ENCODE measurements at regions not wholly inside any gene's neighbourhood (a gene's known extent, or its start where the extent isn't known, plus 50 kb on each side); places are given as distances from the start of the nearest gene placed in this dataset.

GRCh38 chr20:11076434-11077105, 402.8 kb upstream of the JAG1 start:
- no peak for ATAC-seq
- no peak for DNase-seq (ENCODE audit: low spot score)

DNA sequence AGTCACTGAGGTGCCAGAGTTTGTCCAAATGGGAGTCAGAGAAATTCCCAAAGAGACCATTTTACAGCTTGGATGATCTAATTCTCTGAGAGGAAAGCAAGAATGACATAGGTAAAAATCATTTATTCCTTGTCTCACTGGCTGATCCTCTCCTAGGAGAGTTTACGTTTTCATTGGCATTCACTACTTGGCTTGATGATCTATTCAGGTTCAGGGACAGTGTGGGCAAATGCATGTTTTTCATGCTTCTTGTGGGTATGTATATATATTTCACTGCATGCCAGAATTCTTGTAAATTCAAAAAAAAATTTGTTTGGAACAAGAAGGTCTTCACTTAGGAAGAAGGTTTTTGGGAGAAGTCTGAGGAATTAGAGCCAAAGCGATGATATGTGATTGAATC, 403.4 kb upstream of the JAG1 start:
- ATAC-seq (no peak), DNase-seq (ENCODE audit: low spot score) (no peak)

DNA sequence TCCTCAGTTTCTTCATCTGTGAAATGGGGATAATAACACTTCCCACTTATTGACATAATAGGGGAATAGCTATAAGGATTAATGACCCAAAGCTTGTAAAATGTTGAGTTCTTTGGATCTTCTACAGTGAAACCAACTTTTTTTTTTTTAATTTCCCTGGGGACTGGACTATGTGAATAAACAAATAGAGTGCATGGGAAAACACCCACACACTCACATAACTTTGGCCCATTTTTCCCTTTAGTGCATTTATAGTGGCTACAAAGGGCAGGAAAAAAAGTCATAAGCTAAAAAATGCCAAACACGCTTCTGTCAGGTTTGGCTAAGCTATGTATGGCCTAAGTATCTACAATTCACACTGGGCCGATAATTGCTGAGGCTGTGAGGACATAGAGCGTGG, 406.2 kb upstream of the JAG1 start:
- DNase-seq (ENCODE audit: low spot score), result no peak
- ATAC-seq, result no peak

- DNase-seq (ENCODE audit: low spot score) (no peak), ATAC-seq (no peak)
These were observed 407.1 kb upstream of the JAG1 start for GRCh38 chr20:11080781-11081377.

- ATAC-seq (no peak), DNase-seq (ENCODE audit: low spot score) (no peak)
These were observed 410.0 kb upstream of the JAG1 start for GRCh38 chr20:11083841-11084240.

- DNase-seq (ENCODE audit: low spot score), result no peak
- ATAC-seq, result no peak
These were observed 410.7 kb upstream of the JAG1 start for GRCh38 chr20:11084508-11084907.

- ATAC-seq (no peak), DNase-seq (ENCODE audit: low spot score) (no peak)
These were observed 413.2 kb upstream of the JAG1 start for GRCh38 chr20:11086970-11087369.

DNA sequence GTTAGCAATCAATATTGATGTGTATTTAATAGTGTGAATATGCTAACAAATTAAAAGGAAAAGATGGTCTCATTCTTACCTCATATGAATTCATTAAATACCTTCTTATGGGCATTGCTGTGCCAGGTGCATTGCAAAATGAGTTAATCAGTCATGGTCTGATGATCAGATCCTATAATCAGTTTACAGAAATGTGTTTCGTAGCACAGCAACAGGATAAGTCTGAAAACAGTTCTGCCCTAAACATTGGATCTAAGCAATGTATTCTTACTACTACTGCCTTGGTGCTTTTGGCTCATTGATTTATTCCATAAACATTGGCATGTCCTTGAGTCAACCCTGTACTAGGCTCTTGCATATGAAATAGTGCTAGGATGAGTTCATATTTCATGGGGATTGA, 417.0 kb upstream of the JAG1 start:
- DNase-seq (ENCODE audit: low spot score) (no peak), ATAC-seq (no peak)

DNA sequence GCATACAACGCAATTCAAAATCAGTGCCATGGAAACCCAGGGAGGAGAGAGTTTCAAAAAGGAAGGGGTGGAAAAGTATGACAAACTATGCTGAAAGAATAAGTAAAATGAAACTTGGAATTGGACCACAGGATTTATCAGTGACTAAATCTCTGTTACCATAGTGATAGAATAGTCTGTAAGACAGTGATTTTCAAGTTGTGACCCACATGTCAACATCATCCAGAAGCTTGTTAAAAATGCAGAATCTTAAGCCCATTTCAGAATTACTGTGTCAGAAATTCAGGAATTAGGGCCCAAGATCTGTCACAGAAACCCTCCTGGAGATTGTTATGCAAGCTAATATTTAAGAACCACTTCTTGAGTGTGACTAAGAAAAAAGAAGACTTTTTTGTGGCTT, 417.7 kb upstream of the JAG1 start:
- DNase-seq (ENCODE audit: low spot score) (no peak), ATAC-seq (no peak)

DNA sequence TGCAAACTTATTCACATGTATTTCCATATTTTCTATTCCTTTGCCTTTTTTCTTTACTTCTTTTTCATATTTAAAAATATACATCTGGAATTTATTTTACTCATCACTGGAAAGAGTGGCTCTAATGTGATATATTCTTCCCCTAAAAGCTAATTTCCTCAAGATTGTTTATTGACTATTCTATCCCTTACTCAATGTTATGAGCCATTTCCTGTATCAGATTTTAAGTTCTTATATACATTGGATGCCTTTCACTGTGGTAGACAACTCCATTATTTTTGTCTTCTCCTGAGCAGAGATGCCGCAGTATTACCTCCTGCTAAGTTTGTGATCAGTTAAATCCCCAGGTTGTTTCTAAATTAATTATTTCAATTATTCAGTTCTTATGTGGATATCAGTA, 418.4 kb upstream of the JAG1 start:
- DNase-seq (ENCODE audit: low spot score) (no peak), ATAC-seq (no peak)

GRCh38 chr20:11094196-11094595, 420.4 kb upstream of the JAG1 start:
- ATAC-seq, result no peak
- no peak for DNase-seq (ENCODE audit: low spot score)

DNA sequence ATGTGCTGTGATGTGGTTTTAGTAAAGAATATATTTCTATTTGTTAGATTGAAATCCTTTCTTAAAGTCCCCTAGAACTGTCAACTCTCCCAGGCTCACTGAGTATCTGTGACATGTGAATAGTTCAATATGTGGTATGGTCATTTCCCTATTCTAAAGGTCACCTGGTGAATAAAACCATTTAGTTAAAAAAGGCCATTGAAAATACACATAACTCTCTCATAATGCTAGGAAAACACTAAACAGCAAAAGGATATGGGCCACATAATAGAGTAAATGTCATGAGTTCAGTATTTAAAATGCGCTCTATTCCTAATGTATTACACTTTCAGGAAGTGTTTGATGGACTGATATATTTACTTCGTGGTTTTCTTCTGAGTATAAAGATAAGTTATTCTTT, 420.9 kb upstream of the JAG1 start:
- DNase-seq (ENCODE audit: low spot score), result no peak
- no peak for ATAC-seq

GRCh38 chr20:11098888-11099287, 425.1 kb upstream of the JAG1 start:
- no peak for DNase-seq (ENCODE audit: low spot score)
- no peak for ATAC-seq

DNA sequence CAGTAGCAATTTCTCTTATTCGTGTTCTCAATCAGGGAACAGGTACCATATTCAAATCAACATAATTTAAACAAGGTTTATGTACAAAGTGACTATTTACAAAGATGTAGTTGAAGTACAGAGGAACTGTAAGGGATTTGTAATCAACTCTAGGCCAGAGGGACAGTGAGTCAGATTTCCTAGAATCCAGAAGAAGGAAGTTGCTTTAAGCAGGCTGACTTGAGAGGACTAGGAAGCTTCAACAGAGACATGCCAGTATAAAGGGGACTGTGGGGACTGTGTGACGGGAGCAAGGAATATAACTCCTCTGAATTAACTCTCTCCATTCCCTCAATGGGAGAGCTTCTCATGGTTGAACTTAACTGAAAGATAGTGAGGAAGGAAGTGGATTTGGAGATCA, 427.4 kb upstream of the JAG1 start:
- ATAC-seq, result no peak
- DNase-seq (ENCODE audit: low spot score), result no peak

DNA sequence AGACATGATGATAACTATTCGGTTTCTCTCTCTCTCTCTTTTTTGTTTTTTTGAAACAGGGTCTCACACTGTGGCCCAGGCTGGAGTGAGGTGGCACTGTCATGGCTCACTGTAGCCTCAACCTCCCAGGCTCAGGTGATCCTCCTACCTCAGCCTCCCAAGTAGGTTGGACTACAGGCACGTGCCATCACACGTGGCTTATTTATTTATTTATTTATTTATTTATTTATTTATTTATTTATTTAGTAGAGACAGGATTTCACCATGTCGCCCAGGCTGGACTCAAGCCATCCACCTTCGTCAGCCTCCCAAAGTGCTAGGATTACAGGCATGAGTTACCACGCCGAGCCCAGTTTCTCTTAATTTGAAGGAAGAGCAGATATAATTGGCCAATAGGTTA, 427.9 kb upstream of the JAG1 start:
- ATAC-seq, result no peak
- DNase-seq (ENCODE audit: low spot score), result no peak

- ATAC-seq, result no peak
- DNase-seq (ENCODE audit: low spot score), result no peak
These were observed 430.1 kb upstream of the JAG1 start for GRCh38 chr20:11103866-11104265.

DNA sequence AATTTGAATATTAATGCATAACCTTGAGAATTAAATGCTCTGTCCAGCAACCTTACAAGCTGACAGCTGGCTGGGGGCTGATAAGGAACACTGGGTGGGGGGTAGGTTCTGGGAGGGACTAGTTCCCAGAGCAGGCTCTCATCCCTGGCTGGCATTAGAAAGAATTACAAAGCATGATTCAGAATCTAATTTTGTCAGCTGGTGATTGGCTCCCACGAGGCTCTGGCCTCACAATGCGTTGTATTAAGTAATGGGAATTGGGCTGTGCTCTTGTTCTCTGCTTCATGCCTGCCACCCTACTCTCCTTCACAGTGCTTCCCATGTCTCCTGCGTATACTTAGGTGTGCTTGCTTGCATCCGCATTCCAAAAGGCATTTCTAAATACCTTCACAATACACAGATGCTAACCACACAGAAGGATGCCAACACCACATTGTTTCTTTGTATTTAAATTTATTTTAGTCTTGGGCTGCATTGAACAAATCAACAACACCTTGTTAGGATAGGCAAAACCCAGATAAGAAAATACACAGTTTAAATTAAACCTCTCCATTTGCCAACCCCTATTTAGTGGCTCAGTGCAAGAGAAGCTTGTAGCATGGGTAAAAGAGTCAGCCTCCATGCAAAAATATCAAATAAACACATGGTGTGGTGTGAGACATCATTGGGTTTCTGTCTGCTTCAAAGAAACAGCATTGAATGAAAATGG, 434.5 kb upstream of the JAG1 start:
- ATAC-seq, result no peak

GRCh38 chr20:11110535-11110934, 436.7 kb upstream of the JAG1 start:
- ATAC-seq, result no peak
- DNase-seq (ENCODE audit: low spot score), result no peak

More for the DNA sequence above, 434.5 kb upstream of the JAG1 start:
- DNase-seq (ENCODE audit: low spot score), result no peak

DNA sequence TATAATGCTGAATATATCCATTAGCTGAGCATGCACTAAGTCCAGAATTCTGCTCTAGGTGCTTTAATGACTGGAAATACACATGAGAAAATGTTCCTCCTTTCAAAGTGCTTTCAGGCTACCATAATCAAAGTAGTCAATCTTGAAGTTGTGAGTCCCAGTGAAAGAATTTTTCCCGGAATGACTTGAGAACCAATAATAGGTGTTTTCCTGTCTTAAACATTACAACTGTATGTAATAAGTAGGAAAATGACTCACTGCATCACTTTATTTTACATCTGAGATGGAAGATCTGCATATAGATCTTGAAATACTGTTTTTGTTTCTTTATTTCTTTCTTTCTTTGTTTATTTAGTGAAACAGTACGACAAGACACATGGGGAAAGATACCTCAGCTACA, 437.4 kb upstream of the JAG1 start:
- ATAC-seq, result no peak

DNA sequence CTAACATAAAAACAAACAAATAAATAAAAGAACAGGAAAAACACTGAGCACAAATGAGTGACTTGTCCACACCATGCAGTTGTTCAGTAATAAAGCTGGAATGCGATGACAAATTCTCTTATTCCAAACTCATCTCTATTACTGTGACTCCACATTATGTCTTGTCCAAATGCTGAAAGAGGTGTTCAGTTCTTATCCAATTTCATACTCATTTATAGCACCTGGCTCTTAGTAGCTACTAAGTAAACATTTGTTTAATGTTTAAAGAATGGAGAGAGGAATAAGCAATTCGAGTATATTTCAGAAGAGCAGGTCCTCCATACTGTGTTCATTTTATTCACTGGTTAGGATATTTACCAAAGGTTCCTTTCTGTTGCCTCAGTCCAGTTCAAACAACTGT, 439.0 kb upstream of the JAG1 start:
- DNase-seq (ENCODE audit: low spot score), result no peak
- no peak for ATAC-seq

More for the DNA sequence above, 437.4 kb upstream of the JAG1 start:
- no peak for DNase-seq (ENCODE audit: low spot score)

DNA sequence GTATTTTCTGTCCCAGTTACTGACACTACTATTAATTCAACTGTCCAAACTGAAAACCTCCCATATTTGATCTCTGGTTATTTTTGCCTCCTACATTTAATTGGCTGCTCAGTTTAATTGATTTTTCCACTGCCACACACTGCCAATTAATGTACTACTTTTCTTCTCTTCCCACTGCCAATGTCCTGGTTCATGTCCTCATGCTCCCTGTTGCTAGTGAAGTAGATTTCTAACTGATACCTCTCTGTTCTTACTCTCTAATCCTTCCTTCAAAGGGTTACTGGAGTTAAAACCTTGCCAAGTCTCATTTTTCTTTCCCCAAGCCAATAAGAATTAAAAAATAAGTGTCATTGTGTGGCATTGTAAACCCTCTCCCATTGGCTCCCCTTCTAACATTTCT, 440.6 kb upstream of the JAG1 start:
- ATAC-seq (no peak), DNase-seq (ENCODE audit: low spot score) (no peak)

- ATAC-seq, result no peak
- no peak for DNase-seq (ENCODE audit: low spot score)
These were observed 444.2 kb upstream of the JAG1 start for GRCh38 chr20:11117808-11118528.
